Body of pancreas (tissue), 4 donors: ENCODE measurements at regions not wholly inside any gene's neighbourhood (a gene's known extent, or its start where the extent isn't known, plus 50 kb on each side); places are given as distances from the start of the nearest gene placed in this dataset.

Source experiments
- ATAC-seq: fragments of 150-250 bp; one replicate; pipeline ENCODE4 v1.9.1; 2016
- DNase-seq, 4 donors: peaks; one replicate each; pipeline ENCODE4 v3.0.0-alpha.2; 2019
- H3K27ac ChIP-seq, 4 donors: fragments of 200-600 bp; sonication (generic); 1 replicate in 3 of 4; 2 replicates in 1 of 4; pipeline versions ENCODE4 v1.5.1 to v1.6.1; 2016 to 2019; ENCODE audit warnings: mild to moderate bottlenecking in 1 of 4, mixed read lengths in 1 of 4, moderate library complexity in 1 of 4
- H3K27me3 ChIP-seq, 2 donors: fragments of 200-600 bp; sonication (generic); one replicate each; pipeline ENCODE4 v1.6.0; 2016; ENCODE audit warnings: mild to moderate bottlenecking in 1 of 2
- H3K36me3 ChIP-seq, 2 donors: fragments of 200-600 bp; sonication (generic); replicated peaks in 1 of 2; 2 replicates each; pipeline ENCODE4 v1.5.1; 2016; ENCODE audit warnings: low read depth in 2 of 2; ENCODE audit not compliant: insufficient read depth in 1 of 2
- H3K4me1 ChIP-seq: fragments of 200-600 bp; sonication (generic); one replicate; pipeline ENCODE4 v1.6.0; 2016
- H3K4me3 ChIP-seq, 2 donors: fragments of 200-600 bp; sonication (generic); 1 replicate in 1 of 2; 2 replicates in 1 of 2; pipeline ENCODE4 v1.5.1; 2016 to 2019
- H3K9me3 ChIP-seq, 3 donors: fragments of 200-600 bp; sonication (generic); 1 replicate in 2 of 3; 2 replicates in 1 of 3; pipeline ENCODE4 v1.5.1; 2016
- CTCF ChIP-seq, 7 experiments: fragments of 450-650 bp in 4 of 7; fragments of 200-600 bp in 3 of 7; sonication (generic) in 3 of 7; IDR thresholded peaks; one replicate each; pipeline ENCODE4 v1.5.1; 2016 to 2019; ENCODE audit warnings: antibody characterized with exemption in 7 of 7
- POLR2A ChIP-seq, 3 donors: fragments of 450-650 bp; IDR thresholded peaks; one replicate each; pipeline ENCODE4 v1.6.1; 2016; ENCODE audit warnings: antibody characterized with exemption in 3 of 3, mild to moderate bottlenecking in 2 of 3
- WGBS, 2 donors: methylation state at CpG; one replicate each; pipeline ENCODE4 v1.1.5; 2017; 5-methylcytosine and 5-hydroxymethylcytosine counted together
- intact Hi-C: fragments of 100-400 bp; cut with DNase I; formaldehyde crosslinking; loops from one replicate; pipeline ENCODE4 v1.15.1; 2023

- Histone ChIP-seq H3K4me1 (peaks cover 8% of the 10 kb centered on the region), H3K27ac (no peak overlapping the region), H3K9me3 (peaks cover 0 to under 1% (median 0%) of the 10 kb centered on the region in 3 donors), H3K36me3 (no peaks in the 10 kb centered on the region), H3K4me3 (no peak overlapping the region), H3K27me3 (peaks cover 0 to 4% of the 10 kb centered on the region in 2 donors)
- 50% methylated on average over 5 of the region's 5 CpGs; no CpG with 5 or more reads in 1 of the 2 donors for WGBS, 2 donors
- TF ChIP-seq POLR2A (IDR thresholded peaks at IDR 0.05) (no peak), CTCF (IDR thresholded peaks at IDR 0.05) (no peak)
- no peak for ATAC-seq
- intact Hi-C loops, result no loop called here
- DNase-seq, result peak in 1 of 4 donors; percentile 10
Observed at GRCh38 chr17:33521784-33522183, 228.7 kb upstream of the ASIC2 start.

- Histone ChIP-seq H3K36me3 (no peaks in the 10 kb centered on the region), H3K9me3 (peaks cover 0 to 9% (median 0%) of the 10 kb centered on the region in 3 donors), H3K27ac (no peak overlapping the region), H3K4me1 (peaks cover 8% of the 10 kb centered on the region), H3K4me3 (no peak overlapping the region), H3K27me3 (peaks cover 0 to 8% of the 10 kb centered on the region in 2 donors)
- 56 to 58% methylated on average over 8 of the region's 8 CpGs for WGBS, 2 donors
- no peak for TF ChIP-seq POLR2A (IDR thresholded peaks at IDR 0.05)
- no peak for TF ChIP-seq CTCF (IDR thresholded peaks at IDR 0.05)
- ATAC-seq, result no peak
- intact Hi-C loops, result no loop called here
- no peak for DNase-seq
Observed at GRCh38 chr17:33522623-33523022, 229.5 kb upstream of the ASIC2 start.

GRCh38 chr17:33523577-33523981, 230.5 kb upstream of the ASIC2 start:
- Histone ChIP-seq H3K4me1 (peaks cover 8% of the 10 kb centered on the region), H3K4me3 (no peak overlapping the region), H3K36me3 (no peaks in the 10 kb centered on the region), H3K27me3 (peaks cover 0 to 8% of the 10 kb centered on the region in 2 donors), H3K27ac (no peak overlapping the region), H3K9me3 (peaks cover 0 to 11% (median 0%) of the 10 kb centered on the region in 3 donors)
- WGBS, 2 donors, result 43 to 48% methylated on average over 5 of the region's 5 CpGs
- DNase-seq (peak in 2 of 4 donors; percentile 6 to 22), ATAC-seq (no peak)
- intact Hi-C loops, result no loop called here
- TF ChIP-seq POLR2A (IDR thresholded peaks at IDR 0.05) (no peak), CTCF (IDR thresholded peaks at IDR 0.05) (no peak)

DNA sequence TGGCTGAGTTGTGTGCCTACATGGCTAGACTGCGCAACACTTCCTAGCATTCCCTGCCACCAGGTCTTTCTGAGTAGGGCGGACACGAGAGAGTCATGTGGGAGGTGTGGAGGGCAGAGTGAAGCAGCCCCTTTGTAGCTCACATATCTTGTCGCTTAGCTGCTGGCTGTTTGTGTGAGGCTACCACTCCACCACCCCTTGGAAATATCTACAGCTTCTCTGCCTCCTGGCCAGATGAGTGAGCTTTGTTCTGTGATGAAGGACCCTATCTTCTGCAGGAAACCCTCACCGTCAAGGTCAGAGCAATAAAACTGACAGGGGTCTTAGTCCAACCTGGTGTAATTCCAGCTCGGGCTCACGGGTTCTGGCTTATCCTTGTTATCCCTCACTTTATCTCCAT, 232.1 kb upstream of the ASIC2 start:
- ATAC-seq (no peak), DNase-seq (no peak)
- H3K27ac ChIP-seq, result no peak overlapping the region
- no peak for TF ChIP-seq CTCF (IDR thresholded peaks at IDR 0.05)
- TF ChIP-seq POLR2A (IDR thresholded peaks at IDR 0.05), result no peak
- H3K4me1 ChIP-seq, result peaks cover 5% of the 10 kb centered on the region
- H3K4me3 ChIP-seq, result no peak overlapping the region
- WGBS, 2 donors, result 44 to 66% methylated on average over 7 of the region's 7 CpGs
- peaks cover 0 to 8% of the 10 kb centered on the region in 2 donors for H3K27me3 ChIP-seq
- peaks cover 0 to 11% (median 0%) of the 10 kb centered on the region in 3 donors for H3K9me3 ChIP-seq
- no peaks in the 10 kb centered on the region for H3K36me3 ChIP-seq
- intact Hi-C loops, result no loop called here

- H3K4me1 ChIP-seq, result no peaks in the 10 kb centered on the region
- DNase-seq (no peak), ATAC-seq (no peak)
- no peak overlapping the region for H3K4me3 ChIP-seq
- 65% methylated on average over 5 of the region's 5 CpGs for WGBS, 2 donors
- TF ChIP-seq CTCF (IDR thresholded peaks at IDR 0.05) (no peak), POLR2A (IDR thresholded peaks at IDR 0.05) (no peak)
- peaks cover 0 to 8% of the 10 kb centered on the region in 2 donors for H3K27me3 ChIP-seq
- intact Hi-C loops, result no loop called here
- peaks cover 0 to 11% (median 0%) of the 10 kb centered on the region in 3 donors for H3K9me3 ChIP-seq
- no peaks in the 10 kb centered on the region for H3K36me3 ChIP-seq
- H3K27ac ChIP-seq, result no peak overlapping the region
Observed at GRCh38 chr17:33526717-33527116, 233.6 kb upstream of the ASIC2 start.
